Activated CD4-positive, CD25-positive, alpha-beta regulatory T cell (primary cell): ENCODE measurements at regions not wholly inside any gene's neighbourhood (a gene's known extent, or its start where the extent isn't known, plus 50 kb on each side); places are given as distances from the start of the nearest gene placed in this dataset.

ENCODE experiments used
- DNase-seq, 4 experiments: peaks; one replicate each; lab custom pipeline; 2025; lab: John Stamatoyannopoulos, UW

GRCh38 chr4:24057915-24058559, 168.2 kb upstream of the PPARGC1A start:
- no peak for DNase-seq

GRCh38 chr4:24056289-24056688, 166.4 kb upstream of the PPARGC1A start:
- DNase-seq = no peak

DNA sequence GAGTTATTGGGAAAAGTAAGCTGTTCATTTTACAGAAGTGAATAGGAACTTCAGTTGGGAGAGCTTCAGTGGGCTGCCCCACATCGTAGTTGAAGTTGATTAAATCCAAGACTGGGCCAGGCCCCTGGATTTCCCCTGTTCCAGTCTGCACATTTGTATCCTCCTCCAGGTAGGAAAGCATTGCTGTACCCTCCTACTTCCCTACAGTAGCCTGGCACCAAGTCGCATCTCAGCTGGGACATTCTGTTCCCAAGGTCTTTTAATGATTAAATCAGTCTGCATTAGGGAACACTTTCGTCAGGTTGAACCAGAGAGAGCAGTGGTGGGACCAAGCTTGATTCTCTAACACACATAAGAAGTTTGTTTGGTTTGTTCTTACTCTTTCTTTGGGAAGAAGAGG, 165.8 kb upstream of the PPARGC1A start:
- DNase-seq = no peak

GRCh38 chr4:24054910-24055309, 165.1 kb upstream of the PPARGC1A start:
- no peak for DNase-seq

GRCh38 chr4:24053934-24054333, 164.1 kb upstream of the PPARGC1A start:
- no peak for DNase-seq

GRCh38 chr4:24044610-24045589, 155.1 kb upstream of the PPARGC1A start:
- no peak for DNase-seq

DNA sequence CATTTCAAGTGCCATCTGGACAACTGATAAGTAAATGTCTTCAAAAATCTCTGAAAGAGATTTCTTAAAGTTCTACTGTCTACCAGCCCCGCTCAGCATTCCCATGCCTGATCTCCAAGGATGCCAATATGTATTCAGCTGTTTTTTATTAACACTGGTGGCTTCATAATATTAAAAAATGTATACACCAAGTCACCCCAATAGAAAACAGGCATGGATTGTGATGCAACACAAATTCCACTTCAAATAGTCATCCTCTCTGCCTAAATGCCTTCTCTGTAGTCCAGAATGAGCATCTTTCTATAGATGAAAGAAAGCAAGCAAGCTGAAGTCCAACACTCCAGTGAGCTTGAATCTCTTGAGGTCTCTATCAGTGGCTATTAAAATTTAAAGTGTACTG, 152.2 kb upstream of the PPARGC1A start:
- DNase-seq = no peak

DNA sequence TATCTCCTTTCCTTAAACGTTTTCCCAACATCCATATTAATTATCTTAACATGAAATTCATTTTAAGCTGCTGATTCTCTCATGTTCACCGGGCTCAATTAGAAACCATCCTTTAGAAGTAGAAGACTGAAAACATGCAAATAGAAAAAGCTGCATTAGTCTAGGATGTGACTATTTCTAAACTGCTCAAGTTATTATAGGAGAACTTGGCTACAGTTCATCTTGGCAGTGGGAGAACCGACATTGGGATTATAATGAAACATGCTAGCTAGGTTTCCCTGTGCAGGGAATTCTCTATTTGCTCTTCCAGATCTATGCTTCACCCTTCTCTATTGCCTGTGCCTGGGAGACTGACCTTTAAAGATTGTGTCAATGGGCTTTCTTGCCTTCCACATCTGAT, 151.0 kb upstream of the PPARGC1A start:
- no peak for DNase-seq

DNA sequence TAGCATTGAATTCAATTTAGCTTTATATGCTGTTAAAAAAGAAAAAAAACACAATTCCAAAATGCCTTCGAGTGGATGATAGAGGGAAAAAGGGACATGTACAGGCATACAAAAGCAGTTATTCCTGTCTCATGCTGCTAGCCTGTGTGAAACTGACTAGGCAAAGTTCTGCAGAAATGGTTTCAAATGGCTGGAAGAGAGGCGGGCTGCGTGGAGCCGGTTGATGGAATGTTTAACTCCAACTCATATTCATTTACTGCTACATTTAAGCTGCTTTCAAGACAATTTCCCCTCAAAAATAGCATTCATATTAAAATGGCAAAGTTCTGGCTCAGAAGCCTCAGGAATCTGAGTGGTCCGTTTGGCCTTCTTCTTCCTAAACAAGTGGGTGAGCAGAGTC, 143.8 kb upstream of the PPARGC1A start:
- no peak for DNase-seq

DNA sequence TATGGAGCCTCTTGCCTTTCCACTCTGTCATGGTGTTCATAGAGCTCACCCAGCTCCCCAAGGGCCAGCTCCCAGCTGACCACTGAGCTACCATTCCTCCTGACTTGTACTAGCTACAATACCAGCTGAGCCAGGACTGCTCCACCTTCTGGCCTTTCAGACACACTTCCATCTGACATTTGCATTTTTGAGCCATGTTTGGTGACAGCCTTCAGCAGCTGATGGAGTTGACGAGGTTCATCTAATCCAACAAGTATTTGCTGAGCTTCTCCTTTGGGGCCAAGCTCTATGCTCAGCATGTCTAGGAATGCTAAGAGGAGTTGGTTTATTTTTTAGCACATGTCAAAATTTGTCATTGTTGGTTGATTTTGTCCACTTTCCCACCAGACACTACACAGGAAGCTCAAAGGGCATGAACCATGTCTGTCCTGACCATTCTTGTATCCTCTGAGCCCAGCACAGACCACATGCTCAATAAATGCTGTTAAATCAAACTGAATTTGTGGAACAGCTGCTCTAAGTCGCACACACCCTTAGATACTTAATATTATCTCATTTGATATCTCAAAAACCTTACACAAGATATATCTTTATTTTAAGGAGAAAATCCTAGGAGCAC, 142.6 kb upstream of the PPARGC1A start:
- DNase-seq = no peak

- DNase-seq = no peak
Measured at GRCh38 chr4:24026596-24026995, 136.7 kb upstream of the PPARGC1A start.

- no peak for DNase-seq
Measured at GRCh38 chr4:24024605-24025004, 134.8 kb upstream of the PPARGC1A start.

DNA sequence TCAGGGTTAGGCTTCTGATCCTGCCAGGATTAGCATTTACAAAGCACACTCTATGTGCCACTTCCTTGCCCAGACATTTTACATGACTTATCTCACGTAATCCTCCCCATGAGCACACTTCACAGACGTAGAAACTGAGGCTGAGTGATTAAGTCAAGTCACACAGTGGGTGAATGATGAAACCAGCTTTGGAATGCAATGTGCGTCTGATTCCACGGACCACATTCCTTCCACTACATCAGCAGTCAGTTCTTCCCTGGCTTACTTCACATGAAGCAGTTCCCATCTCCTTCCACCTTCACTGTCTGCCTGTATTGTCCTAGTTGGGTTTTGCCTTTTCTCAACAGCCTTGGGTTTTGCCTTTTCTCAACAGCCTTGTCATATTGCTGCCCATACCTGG, 134.3 kb upstream of the PPARGC1A start:
- DNase-seq = no peak

GRCh38 chr4:24015782-24016181, 125.9 kb upstream of the PPARGC1A start:
- no peak for DNase-seq

DNA sequence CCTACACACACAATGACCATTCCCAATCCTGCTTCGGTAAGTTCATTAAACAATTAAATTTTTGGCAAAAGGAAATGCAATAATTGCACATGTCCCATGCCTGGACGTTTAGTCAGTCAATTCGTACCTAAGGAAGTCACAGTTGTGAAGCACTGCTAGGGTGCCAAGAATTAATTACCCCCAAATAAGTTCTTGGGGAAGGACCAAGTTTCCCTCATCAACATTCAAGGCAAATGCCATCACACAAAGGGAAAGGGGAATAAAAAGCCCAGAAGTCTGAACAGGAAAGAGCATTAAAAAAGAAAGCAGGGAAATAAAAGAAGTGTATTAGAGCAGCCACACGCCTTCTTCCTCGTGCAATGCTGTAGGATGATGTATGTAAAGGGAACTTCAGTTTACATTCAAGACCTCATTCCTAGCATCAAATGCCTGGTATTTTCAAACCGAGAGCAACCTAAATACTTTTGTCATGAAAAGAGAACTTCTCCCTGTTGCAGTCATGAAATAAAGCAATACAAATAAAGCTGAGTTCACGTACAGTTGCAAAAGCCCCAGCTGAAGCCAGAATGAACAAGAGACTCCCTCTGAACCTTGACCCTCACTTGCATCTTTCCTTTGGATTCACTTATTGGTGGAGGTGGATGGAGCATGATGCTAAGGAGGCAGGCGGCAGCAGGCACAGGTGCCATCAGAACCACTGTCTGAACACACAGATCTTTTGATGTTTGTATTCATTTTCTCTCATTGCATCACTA, 124.0 kb upstream of the PPARGC1A start:
- no peak for DNase-seq

GRCh38 chr4:24010994-24011393, 121.1 kb upstream of the PPARGC1A start:
- DNase-seq = no peak

GRCh38 chr4:24010573-24010972, 120.7 kb upstream of the PPARGC1A start:
- no peak for DNase-seq

GRCh38 chr4:24007860-24008261, 118.0 kb upstream of the PPARGC1A start:
- no peak for DNase-seq

DNA sequence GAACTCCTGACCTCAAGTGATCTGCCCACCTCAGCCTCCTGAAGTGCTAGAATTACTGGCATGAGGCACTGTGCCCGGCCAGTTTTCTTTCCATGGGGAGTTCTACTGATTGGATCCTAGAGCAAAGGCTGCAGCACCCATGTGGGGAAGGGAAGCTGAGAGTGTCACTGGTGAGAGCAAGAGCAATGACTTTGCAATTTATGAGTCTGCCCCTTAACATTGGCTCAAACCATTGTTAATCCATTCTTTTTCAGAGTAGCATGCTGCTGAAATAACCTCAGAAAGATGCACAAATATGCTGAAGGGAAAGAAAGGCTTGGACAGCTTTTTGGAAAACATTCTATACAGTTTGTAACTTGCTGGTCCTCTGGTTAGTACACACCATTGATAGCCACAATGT, 116.4 kb upstream of the PPARGC1A start:
- no peak for DNase-seq

GRCh38 chr4:24003926-24004325, 114.1 kb upstream of the PPARGC1A start:
- DNase-seq = no peak

GRCh38 chr4:24003496-24003895, 113.6 kb upstream of the PPARGC1A start:
- no peak for DNase-seq

DNA sequence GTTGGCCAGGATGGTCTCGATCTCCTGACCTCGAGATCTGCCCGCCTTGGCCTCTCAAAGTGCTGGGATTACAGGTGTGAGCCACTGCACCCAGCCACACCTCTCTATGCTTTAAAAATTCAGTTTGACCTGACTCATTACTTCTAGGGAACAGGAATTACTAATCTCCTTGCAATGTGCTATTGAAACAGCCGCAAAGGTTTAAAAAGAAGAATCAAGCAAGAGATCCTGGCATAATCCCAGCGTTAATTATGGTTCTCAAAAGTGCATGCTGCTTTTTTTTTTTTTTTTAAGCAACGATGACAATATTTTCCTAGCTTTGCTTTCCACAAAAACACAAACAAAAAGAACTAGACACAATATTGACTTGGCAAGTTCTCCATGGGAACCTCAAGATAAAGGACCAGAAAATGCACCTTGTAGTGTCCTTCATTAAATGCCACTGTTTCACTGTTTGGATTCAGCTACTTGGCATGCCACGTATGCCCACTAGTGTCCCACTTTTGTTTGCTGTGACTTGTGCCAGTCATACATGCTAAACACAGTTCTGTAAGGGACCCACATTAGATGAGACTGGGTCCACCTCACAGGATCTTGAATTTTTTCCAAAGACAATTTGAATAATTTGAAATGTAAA, 112.6 kb upstream of the PPARGC1A start:
- no peak for DNase-seq
